ENCODE measurements at regions not wholly inside any gene's neighbourhood (a gene's known extent, or its start where the extent isn't known, plus 50 kb on each side); places are given as distances from the start of the nearest gene placed in this dataset.
"Not testable (repeated sequence)": the region's sequence is repeated elsewhere in the genome, so short reads cannot be mapped to it uniquely, and the experiment has no call there.

GRCh38 chr13:91247768-91248167 lies 99.7 kb upstream of the MIR17HG start:
- no peak for DNase-seq
- Histone ChIP-seq H3K27me3 (no peaks in the 10 kb centered on the region), H3K9me3 (no peaks in the 10 kb centered on the region), H3K36me3 (no peaks in the 10 kb centered on the region), H3K4me1 (no peaks in the 10 kb centered on the region), H3K27ac (no peak overlapping the region), H3K4me3 (no peak overlapping the region)
- TF ChIP-seq EP300 (IDR thresholded peaks at IDR 0.05) = no peak
- TF ChIP-seq CTCF (IDR thresholded peaks at IDR 0.05) = no peak
- TF ChIP-seq POLR2A (IDR thresholded peaks at IDR 0.05) = no peak
- TF ChIP-seq POLR2AphosphoS5 (IDR thresholded peaks at IDR 0.05) = no peak
- intact Hi-C loops (cut with DNase I) = no loop called here

DNA sequence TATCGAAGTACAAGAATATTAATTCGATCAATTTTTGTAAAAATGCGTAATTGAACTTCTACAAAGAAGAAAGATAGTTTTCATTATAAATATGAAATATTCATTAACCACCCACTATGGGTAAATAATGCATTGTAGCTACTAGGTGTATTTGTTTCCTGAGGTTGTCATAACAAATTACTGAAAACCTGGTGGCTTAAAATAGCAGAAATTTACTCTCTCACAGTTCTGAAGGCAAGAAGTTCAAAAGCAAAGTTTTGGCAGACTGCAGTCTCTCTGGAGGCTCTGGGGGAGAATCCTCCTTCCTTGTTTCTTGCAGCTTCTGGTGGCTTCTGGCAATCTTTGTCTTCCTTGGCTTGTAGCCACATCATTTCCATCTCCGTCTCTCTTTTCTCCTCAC lies 99.2 kb upstream of the MIR17HG start:
- 64 to 75% methylated on average over 4 of the region's 4 CpGs for WGBS, 2 donors
- no peak for DNase-seq
- Histone ChIP-seq H3K4me1 (no peaks in the 10 kb centered on the region), H3K4me3 (no peak overlapping the region), H3K27me3 (no peaks in the 10 kb centered on the region), H3K36me3 (no peaks in the 10 kb centered on the region), H3K27ac (no peak overlapping the region), H3K9me3 (no peaks in the 10 kb centered on the region)
- no peak for TF ChIP-seq EP300 (IDR thresholded peaks at IDR 0.05)
- no peak for TF ChIP-seq POLR2AphosphoS5 (IDR thresholded peaks at IDR 0.05)
- TF ChIP-seq POLR2A (IDR thresholded peaks at IDR 0.05) = no peak
- TF ChIP-seq CTCF (IDR thresholded peaks at IDR 0.05) = no peak
- intact Hi-C loops (cut with DNase I) = no loop called here

DNA sequence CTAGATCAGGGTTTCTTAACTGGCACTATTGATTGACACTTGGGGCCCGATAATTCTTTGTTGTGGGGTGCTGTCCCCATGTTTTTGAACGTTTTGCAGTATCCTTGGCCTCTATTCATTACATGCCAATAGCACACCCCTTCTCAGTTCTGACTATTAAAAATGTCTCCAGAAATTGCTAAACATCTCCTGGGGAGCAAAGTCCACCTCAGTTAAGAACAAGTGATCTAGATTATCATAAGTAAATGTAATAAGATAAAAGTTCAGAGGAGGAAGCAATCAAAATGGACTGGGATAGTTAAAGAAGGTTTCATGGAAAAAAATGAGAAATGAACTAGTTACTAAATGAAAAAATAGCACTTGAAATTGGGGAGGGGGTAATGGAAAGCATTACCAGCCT lies 98.1 kb upstream of the MIR17HG start:
- Histone ChIP-seq H3K27me3 (no peaks in the 10 kb centered on the region), H3K36me3 (no peaks in the 10 kb centered on the region), H3K27ac (no peak overlapping the region), H3K4me1 (no peaks in the 10 kb centered on the region), H3K4me3 (no peak overlapping the region), H3K9me3 (no peaks in the 10 kb centered on the region)
- TF ChIP-seq POLR2AphosphoS5 (IDR thresholded peaks at IDR 0.05) (no peak), POLR2A (IDR thresholded peaks at IDR 0.05) (no peak), CTCF (IDR thresholded peaks at IDR 0.05) (no peak), EP300 (IDR thresholded peaks at IDR 0.05) (no peak)
- intact Hi-C loops (cut with DNase I) = no loop called here
- DNase-seq = no peak
- WGBS, 2 donors = 41 to 68% methylated on average over 2 of the region's 2 CpGs

DNA sequence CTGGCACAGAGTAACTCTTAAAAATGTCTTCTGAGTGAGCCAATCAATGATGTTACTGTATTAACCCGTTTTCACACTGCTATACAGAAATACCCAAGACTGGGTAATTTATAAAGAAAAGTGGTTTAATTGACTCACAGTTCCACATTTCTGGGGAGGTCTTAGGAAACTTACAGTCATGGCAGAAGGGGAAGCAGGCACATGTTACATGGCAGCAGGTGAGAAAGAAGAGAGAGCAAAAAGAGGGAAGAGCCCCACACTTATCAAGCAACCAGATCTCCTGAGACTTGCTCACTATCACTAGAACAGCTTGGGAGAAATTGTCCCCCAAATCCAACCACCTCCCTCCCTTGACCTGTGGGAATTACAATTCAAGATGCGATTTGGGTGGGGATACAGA lies 97.6 kb upstream of the MIR17HG start:
- Histone ChIP-seq H3K27me3 (no peaks in the 10 kb centered on the region), H3K4me1 (no peaks in the 10 kb centered on the region), H3K27ac (no peak overlapping the region), H3K4me3 (no peak overlapping the region), H3K9me3 (no peaks in the 10 kb centered on the region), H3K36me3 (no peaks in the 10 kb centered on the region)
- 54 to 74% methylated on average over 2 of the region's 2 CpGs for WGBS, 2 donors
- no peak for DNase-seq
- TF ChIP-seq POLR2A (IDR thresholded peaks at IDR 0.05) (no peak), CTCF (IDR thresholded peaks at IDR 0.05) (no peak), POLR2AphosphoS5 (IDR thresholded peaks at IDR 0.05) (no peak)
- intact Hi-C loops (cut with DNase I) = no loop called here

- H3K27ac ChIP-seq; intact Hi-C loops (cut with DNase I): not testable (repeated sequence)
- WGBS, 2 donors = 89 to 92% methylated on average over 4 of the region's 4 CpGs
Observed at GRCh38 chr13:91251573-91251972, 95.9 kb upstream of the MIR17HG start.

More at GRCh38 chr13:91251573-91251972, 95.9 kb upstream of the MIR17HG start:
- DNase-seq, H3K27me3 ChIP-seq, H3K9me3 ChIP-seq, H3K4me1 ChIP-seq, H3K4me3 ChIP-seq, H3K36me3 ChIP-seq: not testable (repeated sequence)

Data from sigmoid colon (tissue), 6 donors.